IMR-90 (cell line): ENCODE measurements at regions not wholly inside any gene's neighbourhood (a gene's known extent, or its start where the extent isn't known, plus 50 kb on each side); places are given as distances from the start of the nearest gene placed in this dataset.

Experiments
- ATAC-seq: fragments of 200-7000 bp; cut with Tn5 transposase; 2 replicates; pipeline ENCODE4 v1.9.1; 2020; ENCODE audit warnings: low read depth, mild to moderate bottlenecking, moderate library complexity
- BruUV-seq: library from RNA; stranded (reverse); fragments of 400-500 nt; replicated peaks from 2 replicates; lab custom pipeline; 2021; lab: Mats Ljungman, UMichigan
- CTCF ChIA-PET: fragments of 300-600 bp; formaldehyde crosslinking; extraction: SDS; loops from one replicate; lab custom pipeline; 2021; ENCODE audit warnings: antibody characterized with exemption; lab: Yijun Ruan, JAX
- POLR2A ChIA-PET: fragments of 300-600 bp; sonication (Branson Sonifier 250); formaldehyde crosslinking; loops from one replicate; lab custom pipeline; 2022; ENCODE audit warnings: antibody characterized with exemption; ENCODE audit not compliant: unreplicated experiment; lab: Charles Lee
- DNase-seq: peaks from one replicate; pipeline ENCODE4 v3.0.0; 2013
- H2AFZ ChIP-seq: replicated peaks from 2 replicates; pipeline ENCODE3; 2013; ENCODE audit warnings: low read length, mild to moderate bottlenecking; ENCODE audit not compliant: poor library complexity
- H2AK5ac ChIP-seq: 2 replicates; pipeline ENCODE4 v1.6.1; 2013; ENCODE audit warnings: low read depth, low read length, inconsistent platforms
- H2AK9ac ChIP-seq: replicated peaks from 2 replicates; pipeline ENCODE3; 2013; ENCODE audit warnings: mild to moderate bottlenecking, low read depth, low read length, moderate library complexity; ENCODE audit not compliant: poor library complexity
- H2BK120ac ChIP-seq: 2 replicates; pipeline ENCODE4 v1.6.1; 2013; ENCODE audit warnings: low read depth, low read length, inconsistent platforms
- H2BK15ac ChIP-seq: 3 replicates; pipeline ENCODE4 v1.6.1; 2013; ENCODE audit warnings: low read depth, low read length, inconsistent platforms
- H2BK20ac ChIP-seq: 2 replicates; pipeline ENCODE4 v1.6.1; 2013; ENCODE audit warnings: low read depth, mild to moderate bottlenecking, inconsistent platforms, low read length, moderate library complexity
- H2BK5ac ChIP-seq: 2 replicates; pipeline ENCODE4 v1.6.1; 2013; ENCODE audit warnings: mild to moderate bottlenecking, low read depth, low read length, inconsistent platforms; ENCODE audit not compliant: poor library complexity, severe bottlenecking
- H3K14ac ChIP-seq: replicated peaks from 2 replicates; pipeline ENCODE4 v1.6.1; 2013; ENCODE audit warnings: low read depth, low read length, inconsistent platforms
- H3K18ac ChIP-seq: 2 replicates; pipeline ENCODE4 v1.6.1; 2013; ENCODE audit warnings: low read depth, low read length, control low read depth
- H3K23ac ChIP-seq: 2 replicates; pipeline ENCODE4 v1.6.1; 2013; ENCODE audit warnings: low read depth, low read length, inconsistent platforms
- H3K27ac ChIP-seq: 2 replicates; pipeline ENCODE4 v1.5.1; 2013; ENCODE audit warnings: mild to moderate bottlenecking, control low read depth, low read length; ENCODE audit not compliant: insufficient read depth
- H3K27me3 ChIP-seq: 2 replicates; pipeline ENCODE4 v1.6.1; 2013; ENCODE audit warnings: low read length; ENCODE audit not compliant: control insufficient read depth, insufficient read depth
- H3K36me3 ChIP-seq: 2 replicates; pipeline ENCODE4 v1.6.1; 2013; ENCODE audit warnings: low read length, mixed read lengths; ENCODE audit not compliant: control insufficient read depth, insufficient read depth
- H3K4ac ChIP-seq: 2 replicates; pipeline ENCODE4 v1.6.1; 2013; ENCODE audit warnings: low read depth, low read length, inconsistent platforms
- H3K4me1 ChIP-seq: 2 replicates; pipeline ENCODE4 v1.6.1; 2013; ENCODE audit warnings: low read length, mixed read lengths; ENCODE audit not compliant: control insufficient read depth, insufficient read depth
- H3K4me2 ChIP-seq: 2 replicates; pipeline ENCODE4 v1.6.1; 2013; ENCODE audit warnings: low read depth, mild to moderate bottlenecking, control low read depth, low read length, moderate library complexity
- H3K4me3 ChIP-seq: 2 replicates; pipeline ENCODE4 v1.5.1; 2013; ENCODE audit warnings: low read depth, mild to moderate bottlenecking, control low read depth, low read length, moderate library complexity; ENCODE audit not compliant: insufficient read depth
- H3K56ac ChIP-seq: 2 replicates; pipeline ENCODE4 v1.6.1; 2013; ENCODE audit warnings: low read length, inconsistent platforms; ENCODE audit not compliant: insufficient read depth; ENCODE audit errors: extremely low read depth
- H3K79me1 ChIP-seq, 2 experiments: 2 replicates each; pipeline ENCODE4 v1.6.1; 2013; ENCODE audit warnings: low read length in 2 of 2, inconsistent platforms in 1 of 2, low read depth in 1 of 2
- H3K9ac ChIP-seq: 2 replicates; pipeline ENCODE4 v1.6.1; 2013; ENCODE audit warnings: low read depth, low read length, control low read depth
- H3K9me1 ChIP-seq: 2 replicates; pipeline ENCODE4 v1.6.1; 2013; ENCODE audit warnings: low read length, inconsistent platforms; ENCODE audit not compliant: insufficient read depth
- H3K9me3 ChIP-seq: 2 replicates; pipeline ENCODE4 v1.6.1; 2013; ENCODE audit warnings: low read length; ENCODE audit not compliant: control insufficient read depth, insufficient read depth
- H4K20me1 ChIP-seq: 2 replicates; pipeline ENCODE4 v1.6.1; 2013; ENCODE audit warnings: low read length, inconsistent platforms; ENCODE audit not compliant: insufficient read depth
- H4K5ac ChIP-seq: 2 replicates; pipeline ENCODE4 v1.6.1; 2013; ENCODE audit warnings: mild to moderate bottlenecking, low read depth, low read length, control low read depth
- H4K8ac ChIP-seq, 2 experiments: 2 replicates each; pipeline ENCODE4 v1.6.1; 2013; ENCODE audit warnings: low read depth in 2 of 2, low read length in 2 of 2, control low read depth in 1 of 2, inconsistent platforms in 1 of 2
- H4K91ac ChIP-seq: 2 replicates; pipeline ENCODE4 v1.6.1; 2013; ENCODE audit warnings: low read depth, low read length, inconsistent platforms; ENCODE audit not compliant: insufficient read depth
- BHLHE40 ChIP-seq: fragments of 150-350 bp; IDR thresholded peaks from 2 replicates; pipeline ENCODE4 v1.6.1; 2016; ENCODE audit warnings: mild to moderate bottlenecking, low read depth, low read length
- CEBPB ChIP-seq: IDR thresholded peaks from 2 replicates; pipeline ENCODE4 v1.6.1; 2012; ENCODE audit warnings: low read depth, low read length, improper control_type of control experiment
- CHD1 ChIP-seq: IDR thresholded peaks from 2 replicates; pipeline ENCODE4 v1.6.1; 2012; ENCODE audit warnings: low read depth, low read length, improper control_type of control experiment
- CTCF ChIP-seq: conservative IDR thresholded peaks from 2 replicates; pipeline ENCODE4 v1.5.1; 2012; ENCODE audit warnings: mild to moderate bottlenecking, low read depth, low read length, improper control_type of control experiment
- ELK1 ChIP-seq: fragments of 150-350 bp; IDR thresholded peaks from 2 replicates; pipeline ENCODE4 v1.6.1; 2016; ENCODE audit warnings: low read depth, mild to moderate bottlenecking, low read length, moderate library complexity, borderline replicate concordance
- FOS ChIP-seq: fragments of 150-350 bp; IDR thresholded peaks from 2 replicates; pipeline ENCODE4 v1.6.1; 2016; ENCODE audit warnings: low read depth, low read length
- MAFK ChIP-seq: IDR thresholded peaks from 2 replicates; pipeline ENCODE4 v1.6.1; 2012; ENCODE audit warnings: low read depth, low read length, improper control_type of control experiment
- MAZ ChIP-seq: IDR thresholded peaks from 2 replicates; pipeline ENCODE4 v1.6.1; 2012; ENCODE audit warnings: low read depth, mild to moderate bottlenecking, low read length, improper control_type of control experiment, moderate library complexity, borderline replicate concordance
- MXI1 ChIP-seq: IDR thresholded peaks from 2 replicates; pipeline ENCODE4 v1.6.1; 2012; ENCODE audit warnings: low read depth, mild to moderate bottlenecking, low read length, moderate library complexity, borderline replicate concordance
- NFE2L2 ChIP-seq: fragments of 150-350 bp; IDR thresholded peaks from 2 replicates; pipeline ENCODE4 v1.6.1; 2016; ENCODE audit warnings: low read depth, mild to moderate bottlenecking, low read length
- POLR2A ChIP-seq: IDR thresholded peaks from 2 replicates; pipeline ENCODE4 v1.6.1; 2012; ENCODE audit warnings: mild to moderate bottlenecking, low read depth, low read length
- RAD21 ChIP-seq: IDR thresholded peaks from 2 replicates; pipeline ENCODE4 v1.6.1; 2012; ENCODE audit warnings: low read length, improper control_type of control experiment
- RCOR1 ChIP-seq: IDR thresholded peaks from 2 replicates; pipeline ENCODE4 v1.6.1; 2012; ENCODE audit warnings: mild to moderate bottlenecking, low read length, improper control_type of control experiment; ENCODE audit not compliant: insufficient replicate concordance
- RFX5 ChIP-seq: IDR thresholded peaks from 2 replicates; pipeline ENCODE4 v1.8.0; 2012; ENCODE audit warnings: low read depth, mild to moderate bottlenecking, low read length, moderate library complexity
- SMC3 ChIP-seq: fragments of 150-350 bp; IDR thresholded peaks from 2 replicates; pipeline ENCODE4 v1.6.1; 2016; ENCODE audit warnings: low read depth, mild to moderate bottlenecking, antibody characterized with exemption, low read length, moderate library complexity
- USF2 ChIP-seq: fragments of 150-350 bp; IDR thresholded peaks from 2 replicates; pipeline ENCODE4 v1.6.1; 2017; ENCODE audit warnings: mild to moderate bottlenecking, antibody characterized with exemption, low read length, low read depth
- WGBS, 2 experiments: methylation state at CpG; one replicate each; pipeline versions ENCODE4 v1.1.5 to v1.1.7; 2013; ENCODE audit warnings: missing lambda C conversion rate in 2 of 2; ENCODE audit not compliant: insufficient read length in 1 of 2; ENCODE audit errors: extremely low coverage in 2 of 2; 5-methylcytosine and 5-hydroxymethylcytosine counted together
- dilution Hi-C: fragments of 300-500 bp; cut with HindIII; formaldehyde crosslinking; loops from one replicate; pipeline ENCODE4 v1.14.3; 2018; ENCODE audit warnings: low sequenced_read_pairs; ENCODE audit not compliant: unreplicated experiment
- in situ Hi-C: fragments of 300-500 bp; cut with MboI; formaldehyde crosslinking; loops from 3 replicates; pipeline ENCODE4 v1.14.3; 2019; ENCODE audit warnings: low sequenced_read_pairs, inconsistent platforms, mixed read lengths
- intact Hi-C: fragments of 100-400 bp; cut with micrococcal nuclease; formaldehyde crosslinking; loops from 2 replicates; pipeline ENCODE4 v1.10.0; 2022

- no TSS peak for BruUV-seq
- no peak overlapping the region for H3K56ac ChIP-seq
- DNase-seq: no peak
- no peak overlapping the region for H2AK9ac ChIP-seq
- peak; percentile 28; the same call in 1 of the 2 replicates for ATAC-seq
- ChIA-PET POLR2A (no interaction called here), CTCF (no interaction called here)
- no peak overlapping the region for H3K23ac ChIP-seq
- H3K36me3 ChIP-seq: no peaks in the 10 kb centered on the region
- H3K14ac ChIP-seq: no peak overlapping the region
- H3K79me1 ChIP-seq: no peaks in the 10 kb centered on the region
- H4K8ac ChIP-seq: no peak overlapping the region
- no CpG with 5 or more reads among the region's 10 CpGs for WGBS, 2 experiments
- H3K27ac ChIP-seq: no peak overlapping the region
- no peak overlapping the region for H3K4ac ChIP-seq
- no peaks in the 10 kb centered on the region for H3K9me1 ChIP-seq
- in situ Hi-C loops: no loop called here
- H2BK5ac ChIP-seq: no peak overlapping the region
- H2BK20ac ChIP-seq: no peak overlapping the region
- intact Hi-C loops: no loop called here
- no peak overlapping the region for H2AFZ ChIP-seq
- H3K4me2 ChIP-seq: no peak overlapping the region
- dilution Hi-C loops: no loop called here
- no peak overlapping the region for H4K5ac ChIP-seq
- H4K20me1 ChIP-seq: no peaks in the 10 kb centered on the region; the same call in 1 of the 2 replicates
- H4K91ac ChIP-seq: no peak overlapping the region
- no peaks in the 10 kb centered on the region for H3K27me3 ChIP-seq
- no peak overlapping the region for H3K4me3 ChIP-seq
- no peak for TF ChIP-seq ELK1
- no peak for TF ChIP-seq FOS
- TF ChIP-seq BHLHE40: no peak
- TF ChIP-seq RAD21: no peak
- TF ChIP-seq MAZ: no peak
- TF ChIP-seq CHD1: no peak
- no peak for TF ChIP-seq NFE2L2
- TF ChIP-seq RFX5: no peak
- TF ChIP-seq USF2: no peak
- TF ChIP-seq CEBPB: no peak
- no peak for TF ChIP-seq SMC3
- TF ChIP-seq RCOR1: no peak
- TF ChIP-seq MAFK: no peak
- no peak for TF ChIP-seq CTCF
- TF ChIP-seq POLR2A: no peak
- TF ChIP-seq MXI1: no peak
- no peak overlapping the region for H3K18ac ChIP-seq
- no peak overlapping the region for H2BK15ac ChIP-seq
- no peak overlapping the region for H2BK120ac ChIP-seq
- H2AK5ac ChIP-seq: no peak overlapping the region
- H3K9ac ChIP-seq: no peak overlapping the region
- H3K9me3 ChIP-seq: no peaks in the 10 kb centered on the region; the same call in 1 of the 2 replicates
- peaks cover 4% of the 10 kb centered on the region for H3K4me1 ChIP-seq
Observed at GRCh38 chr15:67944010-67944641, 104.3 kb upstream of the RNU6-1 start.
